H1 (cell line): ENCODE measurements at regions not wholly inside any gene's neighbourhood (a gene's known extent, or its start where the extent isn't known, plus 50 kb on each side); places are given as distances from the start of the nearest gene placed in this dataset.

Experiments
- ASH2L ChIP-seq: fragments of 200-600, 300-600 bp; sonication (generic); IDR thresholded peaks from one replicate; pipeline ENCODE4 v1.7.1; 2017; ENCODE audit warnings: low read length
- BACH1 ChIP-seq: IDR thresholded peaks from 2 replicates; pipeline ENCODE4 v1.6.1; 2012; ENCODE audit warnings: low read length, improper control_type of control experiment
- CREB1 ChIP-seq: IDR thresholded peaks from 2 replicates; pipeline ENCODE4 v1.6.1; 2012; ENCODE audit warnings: inconsistent platforms
- EGR1 ChIP-seq: IDR thresholded peaks from 2 replicates; pipeline ENCODE4 v1.6.1; 2011; ENCODE audit warnings: low read depth, low read length, borderline replicate concordance
- GABPA ChIP-seq: IDR thresholded peaks from 2 replicates; pipeline ENCODE4 v1.6.1; 2011; ENCODE audit warnings: mild to moderate bottlenecking, low read length, moderate library complexity, borderline replicate concordance; ENCODE audit not compliant: insufficient read depth
- KDM1A ChIP-seq: fragments of 200-600, 300-600 bp; sonication (generic); IDR thresholded peaks from 2 replicates; pipeline ENCODE4 v1.7.1; 2016; ENCODE audit warnings: mild to moderate bottlenecking, low read length, borderline replicate concordance
- NANOG ChIP-seq: IDR thresholded peaks from 2 replicates; pipeline ENCODE4 v1.6.1; 2011; ENCODE audit warnings: low read length, low read depth, mild to moderate bottlenecking, inconsistent platforms; ENCODE audit not compliant: insufficient read depth, poor library complexity, severe bottlenecking
- POLR2AphosphoS5 ChIP-seq: IDR thresholded peaks from 2 replicates; pipeline ENCODE4 v1.6.1; 2011; ENCODE audit warnings: low read depth, low read length
- RFX5 ChIP-seq: IDR thresholded peaks from 2 replicates; pipeline ENCODE4 v1.6.1; 2011; ENCODE audit warnings: low read depth, low read length, improper control_type of control experiment, borderline replicate concordance
- RNF2 ChIP-seq: fragments of 200-900, 300-1000 bp; sonication (generic); IDR thresholded peaks from 2 replicates; pipeline ENCODE4 v1.7.1; 2016; ENCODE audit warnings: borderline replicate concordance, low read depth, mild to moderate bottlenecking, antibody characterized with exemption, low read length; ENCODE audit not compliant: poor library complexity, severe bottlenecking; ENCODE audit errors: missing control alignments
- YY1 ChIP-seq: IDR thresholded peaks from 2 replicates; pipeline ENCODE4 v1.6.1; 2011; ENCODE audit warnings: low read depth, mild to moderate bottlenecking, low read length

- TF ChIP-seq CREB1: no peak
- TF ChIP-seq EGR1: no peak
- TF ChIP-seq GABPA: no peak
- TF ChIP-seq NANOG: no peak
- TF ChIP-seq RFX5: no peak
- no peak for TF ChIP-seq BACH1
- TF ChIP-seq YY1: no peak
- TF ChIP-seq RNF2: no peak
- TF ChIP-seq ASH2L: no peak
- no peak for TF ChIP-seq KDM1A
- TF ChIP-seq POLR2AphosphoS5: no peak
These were observed 116.6 kb upstream of the C14orf180 start (continued) for GRCh38 chr14:104462651-104463630.
